ENCODE measurements at regions not wholly inside any gene's neighbourhood (a gene's known extent, or its start where the extent isn't known, plus 50 kb on each side); places are given as distances from the start of the nearest gene placed in this dataset.
"Not testable (repeated sequence)": the region's sequence is repeated elsewhere in the genome, so short reads cannot be mapped to it uniquely, and the experiment has no call there.

DNA sequence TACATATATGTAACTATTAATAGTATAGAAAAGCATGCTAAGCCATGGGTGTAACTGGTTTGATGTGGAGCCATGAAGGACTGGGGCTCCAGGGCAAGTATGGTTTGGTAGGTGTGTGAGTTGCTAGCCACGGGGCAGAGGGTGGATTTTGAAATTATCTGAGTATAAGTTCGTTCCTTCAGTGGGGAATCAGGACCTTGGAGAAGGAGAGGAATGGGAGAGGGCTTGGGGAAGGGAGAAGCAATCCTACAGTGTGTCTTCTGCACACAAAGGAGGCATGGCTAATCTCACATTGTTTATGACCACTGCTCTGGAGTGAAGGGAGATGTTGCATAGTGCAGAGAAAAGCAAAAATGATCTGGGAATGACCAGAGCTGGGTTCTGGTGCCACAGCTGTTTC, 127.8 kb upstream of the CADM1 start:
- no peak for DNase-seq

DNA sequence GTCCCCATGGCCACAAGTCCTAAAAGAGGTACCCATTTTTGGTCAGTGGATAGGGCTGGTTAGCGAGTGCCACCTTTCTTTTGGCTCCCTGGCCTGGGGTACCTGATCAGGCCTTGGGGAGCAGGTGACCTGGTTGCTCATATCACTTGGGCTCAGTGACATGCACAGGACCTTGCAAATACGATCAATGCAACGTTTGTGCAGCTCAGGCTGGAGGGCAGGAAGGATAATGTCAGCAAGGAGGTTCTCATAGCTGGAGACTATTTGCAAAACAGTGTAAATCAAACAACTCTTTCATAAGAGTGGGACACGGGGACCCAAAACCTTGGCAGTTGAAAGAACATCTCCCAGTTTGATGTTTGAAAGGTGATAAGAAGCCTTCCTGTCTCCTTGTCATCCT, 127.4 kb upstream of the CADM1 start:
- DNase-seq, result no peak

DNA sequence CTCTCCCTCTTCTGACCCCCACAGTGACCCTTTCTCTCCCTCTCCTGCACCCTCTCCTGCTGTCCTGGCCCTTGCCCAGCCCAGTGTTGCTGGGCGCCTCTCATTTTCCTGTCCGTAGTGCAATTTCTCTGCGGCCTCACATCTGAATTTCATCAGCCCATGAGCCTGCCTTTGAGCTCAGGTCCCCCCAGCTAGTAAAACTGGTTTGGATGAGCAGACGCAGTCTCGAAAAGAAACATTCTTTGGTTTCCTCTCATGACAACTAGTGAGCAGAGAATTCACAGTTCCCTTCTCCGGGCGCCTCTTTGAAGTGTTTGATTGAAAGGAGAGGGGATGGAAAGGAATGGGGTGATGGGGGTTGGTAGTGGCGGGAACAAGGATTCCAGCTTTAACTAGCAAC, 126.0 kb upstream of the CADM1 start:
- DNase-seq, result no peak

DNA sequence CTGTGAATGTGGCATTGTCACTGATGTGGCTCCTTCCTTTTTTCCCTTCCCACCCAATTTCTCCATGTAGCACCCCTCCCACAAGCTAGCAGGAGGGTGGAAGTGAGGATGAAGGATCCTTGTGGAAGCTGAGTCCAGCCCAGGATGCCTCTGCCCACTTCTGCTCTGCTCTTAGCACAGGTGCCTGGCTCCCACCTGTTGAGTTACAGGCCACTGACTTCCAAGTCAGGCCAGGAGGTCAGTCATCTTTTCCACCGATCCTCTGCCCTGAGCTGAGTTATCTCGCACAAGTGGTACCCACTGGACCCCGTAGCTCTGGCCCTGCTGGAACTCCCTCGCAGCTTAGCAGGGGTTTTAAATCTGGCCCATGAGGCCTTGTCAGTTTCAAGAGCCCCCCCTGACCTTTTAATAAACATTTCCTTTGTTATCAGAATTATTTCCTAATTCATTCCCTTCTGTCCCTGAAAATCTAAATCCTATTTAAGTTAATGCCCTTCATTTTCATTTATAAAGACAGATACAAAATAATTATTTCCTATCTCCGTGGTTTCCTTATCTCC, 125.3 kb upstream of the CADM1 start:
- no peak for DNase-seq

DNA sequence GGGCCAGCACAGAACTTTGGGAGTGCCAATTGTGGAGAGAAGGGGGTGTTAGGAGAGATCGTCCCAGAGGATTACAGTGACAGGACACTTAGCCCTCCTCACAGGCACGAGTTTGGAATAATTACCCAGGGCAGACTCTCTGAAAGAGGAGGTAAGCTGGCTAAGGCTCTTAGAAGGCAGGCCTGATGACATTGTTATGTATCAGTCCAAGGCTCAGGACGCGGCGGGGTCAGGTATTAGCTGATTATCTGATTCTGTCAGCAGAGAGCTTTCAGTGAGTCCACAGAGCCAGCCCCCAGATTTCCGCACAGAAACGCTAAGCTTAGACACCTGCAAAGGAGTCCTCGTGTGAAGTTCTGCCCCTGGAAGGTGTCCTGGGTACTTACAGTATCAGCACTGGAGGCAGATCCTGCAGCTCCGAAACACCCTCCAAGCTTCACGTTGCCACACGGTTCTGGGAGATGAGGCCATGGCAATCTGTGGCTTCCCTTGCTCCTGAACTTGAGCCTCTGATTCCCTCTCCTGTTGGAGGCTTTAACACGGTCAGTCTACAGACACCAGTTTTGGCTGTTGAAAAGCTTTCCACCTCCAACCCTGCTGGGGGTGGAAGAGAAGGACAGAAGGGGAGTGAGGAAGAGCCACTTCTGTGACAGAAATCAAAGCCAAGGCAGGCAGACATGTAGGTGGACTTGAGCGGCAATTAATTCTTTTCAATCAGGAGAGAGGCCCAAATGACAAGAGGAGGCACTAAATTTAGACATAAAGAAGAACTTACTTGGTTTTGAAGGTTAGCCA, 123.6 kb upstream of the CADM1 start:
- DNase-seq, result no peak

DNA sequence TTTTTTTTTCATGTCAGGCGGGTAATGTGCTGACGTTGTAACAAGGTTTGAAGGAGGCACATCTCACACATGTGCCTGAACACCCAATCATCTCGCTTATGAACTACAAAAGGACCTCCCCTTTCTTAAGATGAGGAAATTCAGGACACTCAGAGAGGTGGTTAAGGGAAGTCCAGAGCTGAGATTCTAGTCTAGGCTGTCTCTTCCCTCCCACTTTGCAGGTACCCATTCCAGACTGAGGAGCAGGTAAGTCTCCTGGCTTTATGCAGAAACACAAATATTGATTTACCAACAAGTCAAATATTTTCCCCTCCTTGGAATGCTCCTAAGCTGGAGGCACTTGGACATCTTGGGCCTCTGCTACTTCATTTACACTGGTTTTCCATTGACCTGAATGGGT, 122.9 kb upstream of the CADM1 start:
- no peak for DNase-seq

DNA sequence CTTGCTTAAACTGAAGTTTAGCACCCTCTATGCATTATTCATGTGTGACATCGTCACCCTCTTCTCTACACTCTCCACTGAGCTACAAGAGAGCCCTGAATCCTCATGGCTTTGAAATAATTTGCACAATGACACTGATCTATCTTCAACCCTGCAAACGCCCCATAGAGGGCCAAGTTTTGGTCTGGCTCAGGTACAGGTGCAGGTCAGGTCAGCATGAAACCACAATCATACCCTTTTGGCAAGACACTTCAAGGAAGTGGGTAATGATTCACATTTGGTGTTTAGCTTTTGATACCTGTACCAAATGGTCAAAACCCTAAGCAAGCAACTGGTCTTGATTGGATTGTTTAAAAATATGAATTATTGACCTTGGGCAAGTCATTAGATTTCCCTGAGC, 122.2 kb upstream of the CADM1 start:
- DNase-seq, result no peak

DNA sequence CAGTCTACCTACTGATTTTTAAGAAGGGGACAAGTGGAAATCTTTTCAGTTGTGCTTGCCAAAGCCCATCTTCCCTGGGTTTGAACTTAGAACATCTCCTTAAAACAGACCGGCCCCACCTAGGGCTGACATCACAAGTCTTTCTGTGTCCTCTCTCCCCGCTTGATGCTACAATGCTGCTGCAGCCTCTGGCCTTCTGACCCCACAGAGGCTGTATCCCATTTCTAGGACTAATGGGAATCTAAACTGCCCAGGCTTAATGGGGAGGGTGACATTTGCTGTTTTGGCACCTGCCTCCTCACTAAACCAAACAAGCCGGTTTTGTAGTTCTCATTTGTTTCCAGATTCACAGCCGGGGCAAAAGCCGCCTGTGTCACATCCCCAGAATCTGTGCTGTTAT, 121.3 kb upstream of the CADM1 start:
- DNase-seq, result no peak

DNA sequence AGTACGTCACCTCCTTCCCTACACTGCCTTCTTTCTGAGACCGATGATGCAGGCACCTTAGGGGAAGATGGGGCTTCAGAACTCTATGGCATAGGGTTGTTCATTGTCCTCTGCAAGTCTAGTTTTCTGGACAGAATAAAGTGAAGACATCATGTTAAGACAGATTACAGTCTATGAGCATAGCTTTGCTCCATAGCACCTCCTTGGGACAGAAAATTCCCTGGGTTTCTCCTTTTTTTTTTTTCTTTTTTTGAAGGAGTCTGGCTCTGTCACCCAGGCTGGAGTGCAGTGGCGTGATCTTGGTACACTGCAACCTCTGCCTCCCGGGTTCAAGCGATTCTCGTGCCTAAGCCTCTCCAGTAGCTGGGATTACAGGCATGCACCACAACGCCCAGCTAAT, 119.8 kb upstream of the CADM1 start:
- no peak for DNase-seq

DNA sequence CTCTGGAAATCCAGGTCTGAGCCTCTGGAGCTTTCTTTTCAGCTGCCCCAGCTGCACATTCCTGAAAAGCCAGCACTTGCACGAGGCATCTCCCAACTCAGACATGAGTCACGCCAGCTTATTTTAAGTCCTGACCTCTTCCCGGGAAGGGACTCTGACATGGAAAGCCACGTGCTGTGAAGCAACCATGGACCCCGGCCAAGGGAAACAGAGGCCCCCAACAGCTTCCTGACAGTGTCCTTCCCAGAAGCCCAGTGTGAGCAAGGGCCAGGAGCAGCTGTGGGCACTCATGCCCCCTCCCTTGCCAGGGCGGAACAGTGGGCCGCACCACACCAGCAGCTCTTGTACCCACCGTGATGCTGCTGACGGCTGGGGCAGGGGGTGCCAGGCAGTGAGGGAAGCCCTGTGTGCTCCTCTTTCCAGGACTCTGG, 118.8 kb upstream of the CADM1 start:
- DNase-seq, result peak; percentile 92

DNA sequence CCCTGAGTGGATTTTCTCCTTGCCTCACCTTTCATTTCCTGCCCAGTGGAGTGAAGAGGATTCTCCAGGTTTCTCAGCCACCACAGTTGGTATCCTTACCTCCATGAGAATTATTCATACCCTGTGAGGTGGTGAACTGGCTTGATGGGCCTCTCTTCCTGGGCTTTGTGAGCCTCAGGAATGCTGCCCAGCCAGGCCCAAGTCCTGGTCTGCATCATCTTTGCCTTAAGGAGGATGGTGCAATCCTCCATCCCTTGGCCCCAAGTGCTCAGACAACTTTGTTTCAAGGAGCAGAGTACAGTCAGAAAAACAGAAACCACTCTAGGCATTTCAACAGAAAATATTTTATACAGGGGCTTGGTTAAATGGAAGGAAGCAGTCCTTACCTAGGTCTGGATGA, 114.2 kb upstream of the CADM1 start:
- DNase-seq, result no peak

DNA sequence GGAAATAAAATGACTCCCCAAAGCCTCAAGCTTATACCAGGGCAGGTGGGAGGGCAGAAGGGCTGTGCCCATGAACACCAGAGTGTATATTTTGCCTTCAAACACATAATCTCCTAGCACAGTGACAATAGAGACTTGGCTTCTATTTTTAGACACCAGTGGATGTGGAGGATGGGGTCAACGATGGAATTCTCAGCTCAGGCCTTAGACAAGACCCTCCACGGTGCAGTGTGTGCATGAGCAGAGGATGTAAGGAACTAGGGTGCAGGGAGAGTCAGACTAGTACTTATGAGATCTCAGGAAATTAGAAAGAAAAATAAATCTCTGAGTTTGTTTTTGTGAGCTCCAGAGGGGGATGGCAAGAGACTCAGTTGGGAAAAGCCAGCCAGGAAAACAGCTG, 113.6 kb upstream of the CADM1 start:
- no peak for DNase-seq

DNA sequence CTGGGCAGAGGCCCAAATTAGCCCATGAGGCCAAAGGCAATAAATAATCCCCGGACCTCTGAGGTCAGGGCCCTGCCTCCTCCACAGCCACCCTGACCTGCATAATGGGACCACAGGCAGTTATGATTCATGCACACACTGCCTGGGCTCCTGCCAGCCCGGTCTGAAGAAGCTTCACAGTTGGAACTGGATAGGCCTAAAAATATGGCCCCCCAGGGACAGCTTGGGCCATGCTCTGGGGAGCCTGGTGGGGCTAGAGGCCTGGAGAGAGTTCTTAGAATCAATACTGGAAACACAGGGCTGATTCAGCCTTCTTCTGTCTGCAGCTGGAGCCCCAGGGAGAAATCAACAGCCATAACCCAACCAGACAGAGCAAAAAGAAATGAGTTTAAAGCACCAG, 112.8 kb upstream of the CADM1 start:
- peak; percentile 62 for DNase-seq

DNA sequence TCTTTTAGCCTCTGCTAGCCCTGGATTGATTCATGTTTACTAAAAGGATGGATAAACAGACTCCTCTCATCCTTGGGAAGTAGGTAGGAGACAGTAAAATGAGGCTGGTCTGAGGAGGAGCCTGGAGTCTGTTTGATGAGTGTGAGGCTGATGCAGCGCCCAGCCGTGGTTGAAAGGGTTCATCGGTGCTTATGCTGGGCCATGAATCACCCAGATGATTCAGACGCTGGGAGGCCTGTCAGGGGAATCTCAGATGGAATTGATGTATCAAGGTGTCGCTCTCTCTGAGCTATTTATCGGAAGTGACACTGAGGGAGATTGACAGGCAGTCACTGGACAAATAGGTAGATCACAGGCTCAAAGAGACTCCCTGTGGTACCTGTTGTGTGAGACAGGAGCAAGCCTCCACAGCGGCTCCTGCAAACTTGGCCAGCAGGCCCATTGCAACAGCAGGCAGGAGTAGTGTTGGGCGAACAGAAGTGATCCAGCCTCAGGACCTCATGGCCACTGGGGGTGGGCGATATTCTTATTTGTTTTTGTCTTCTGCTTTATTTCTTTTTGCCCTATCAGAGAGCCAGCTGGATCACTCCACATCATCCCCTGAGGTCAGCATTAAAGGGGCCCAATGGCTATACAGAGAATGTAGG, 109.9 kb upstream of the CADM1 start:
- DNase-seq, result no peak

DNA sequence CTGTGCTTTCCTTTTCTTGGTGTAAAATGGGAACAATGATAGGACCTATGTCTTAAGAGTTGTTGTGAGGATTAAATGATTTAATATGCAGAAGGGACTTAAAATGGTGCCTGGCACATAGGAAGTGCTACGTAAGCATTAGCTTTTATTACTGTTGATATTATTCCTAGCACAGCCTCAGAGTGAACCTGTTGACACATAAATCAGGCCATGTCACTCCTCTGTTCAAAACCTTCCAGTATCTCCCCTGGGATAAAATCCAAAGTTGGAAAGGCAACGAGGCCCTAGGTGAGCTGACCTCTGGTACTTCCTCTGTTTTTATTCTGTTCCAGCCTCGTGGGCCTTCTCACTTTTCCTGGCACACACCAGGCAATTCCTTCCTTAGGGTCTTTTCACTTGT, 108.8 kb upstream of the CADM1 start:
- DNase-seq, result no peak

DNA sequence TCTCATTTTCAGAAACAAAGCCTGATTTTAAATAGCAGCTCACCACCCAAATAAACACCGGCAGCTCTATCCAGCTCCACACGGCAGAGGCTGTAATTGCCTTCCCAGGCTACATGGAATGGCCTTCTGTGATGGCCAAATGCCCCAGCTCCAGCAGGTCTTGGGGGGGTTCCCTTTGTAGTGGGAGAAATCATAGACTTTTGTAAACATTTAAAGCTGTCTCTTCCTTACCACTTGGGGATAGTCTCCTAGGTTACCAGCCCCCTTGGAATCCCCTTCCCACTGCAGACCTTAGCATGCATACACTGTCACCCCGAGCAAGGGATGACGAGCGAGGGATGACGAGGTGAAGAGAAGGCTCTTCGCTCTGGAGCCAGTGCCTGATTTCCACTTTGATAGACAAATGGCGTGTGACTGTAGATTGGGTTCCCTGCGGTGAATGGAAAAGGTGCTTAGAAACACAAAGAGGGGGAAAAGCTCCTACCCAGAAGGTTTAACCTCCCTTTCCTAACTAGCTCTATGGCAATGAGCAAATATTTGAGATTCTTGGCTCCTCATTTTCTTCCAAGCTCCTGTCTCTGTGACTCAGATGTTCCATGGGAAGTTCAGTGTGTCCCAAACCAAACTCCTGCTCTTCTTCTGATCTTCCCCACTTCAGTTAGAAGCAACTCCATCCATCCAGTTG, 108.0 kb upstream of the CADM1 start:
- DNase-seq, result no peak

DNA sequence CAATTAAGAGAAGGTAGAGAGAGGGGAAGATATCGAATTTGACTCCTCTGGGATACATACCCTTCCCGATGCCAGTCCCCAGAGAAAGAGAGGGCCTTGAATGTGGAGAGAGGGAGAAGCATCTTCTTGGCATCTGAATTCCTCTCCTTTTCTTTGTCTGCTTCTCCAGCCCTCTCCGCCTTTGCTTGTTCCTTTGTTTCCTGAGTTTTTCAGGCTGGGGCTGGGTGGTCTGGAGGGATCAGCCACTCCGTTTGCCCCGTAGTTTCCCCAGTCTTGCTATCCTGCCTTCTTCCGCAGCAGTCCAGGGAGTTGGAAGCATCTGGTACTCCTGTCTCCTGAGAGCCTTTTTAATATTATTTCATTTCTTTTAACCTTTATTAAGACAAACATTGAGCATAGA, 107.1 kb upstream of the CADM1 start:
- no peak for DNase-seq

DNA sequence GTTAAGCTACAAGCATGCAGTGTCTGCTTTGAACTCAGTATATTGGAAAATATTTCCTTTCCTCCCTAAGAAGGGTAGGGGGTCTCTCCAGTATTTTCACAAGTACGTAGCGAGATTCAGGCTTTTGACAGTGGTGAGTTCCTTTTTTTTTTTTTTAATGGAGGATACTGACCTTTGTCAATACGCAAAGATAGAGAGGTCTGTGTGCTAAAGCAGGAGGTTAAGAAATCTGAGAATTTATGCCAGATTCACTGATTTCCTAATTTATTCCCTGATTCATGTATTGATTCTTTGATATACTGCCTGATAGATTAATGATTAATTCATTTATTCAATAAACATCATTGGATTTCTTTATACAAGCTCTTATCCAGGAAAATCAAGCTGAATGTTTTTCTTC, 106.7 kb upstream of the CADM1 start:
- DNase-seq, result no peak

DNA sequence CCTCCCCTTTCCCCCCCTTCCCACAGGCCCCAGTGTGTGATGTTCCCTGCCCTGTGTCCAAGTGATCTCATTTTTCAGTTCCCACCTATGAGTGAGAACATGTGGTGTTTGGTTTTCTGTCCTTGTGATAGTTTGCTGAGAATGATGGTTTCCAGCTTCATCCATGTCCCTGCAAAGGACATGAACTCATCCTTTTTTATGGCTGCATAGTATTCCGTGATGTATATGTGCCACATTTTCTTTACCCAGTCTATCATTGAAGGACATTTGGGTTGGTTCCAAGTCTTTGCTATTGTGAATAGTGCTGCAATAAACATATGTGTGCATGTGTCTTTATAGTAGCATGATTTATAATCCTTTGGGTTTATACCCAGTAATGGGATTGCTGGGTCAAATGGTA, 106.0 kb upstream of the CADM1 start:
- DNase-seq, result not testable (repeated sequence)

DNA sequence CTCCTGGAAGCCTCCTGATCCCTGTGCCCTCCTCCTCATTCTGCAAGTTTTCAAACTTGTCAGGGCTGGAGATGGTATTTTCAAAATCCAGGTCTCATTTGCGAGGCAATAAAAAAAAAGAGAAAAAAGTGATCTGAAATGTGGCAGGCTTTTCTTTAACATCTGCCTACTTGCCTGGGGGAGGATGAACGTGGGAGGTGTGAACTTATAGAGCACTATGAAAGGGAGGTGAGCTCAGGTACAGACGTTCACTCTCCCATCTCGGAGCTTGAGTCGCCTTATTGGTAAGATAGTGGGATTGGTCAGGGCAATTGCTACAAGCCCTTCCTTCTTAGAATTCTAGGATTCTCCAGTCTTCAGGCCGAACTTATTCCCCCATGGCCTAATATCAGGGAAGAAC, 104.8 kb upstream of the CADM1 start:
- no peak for DNase-seq

DNA sequence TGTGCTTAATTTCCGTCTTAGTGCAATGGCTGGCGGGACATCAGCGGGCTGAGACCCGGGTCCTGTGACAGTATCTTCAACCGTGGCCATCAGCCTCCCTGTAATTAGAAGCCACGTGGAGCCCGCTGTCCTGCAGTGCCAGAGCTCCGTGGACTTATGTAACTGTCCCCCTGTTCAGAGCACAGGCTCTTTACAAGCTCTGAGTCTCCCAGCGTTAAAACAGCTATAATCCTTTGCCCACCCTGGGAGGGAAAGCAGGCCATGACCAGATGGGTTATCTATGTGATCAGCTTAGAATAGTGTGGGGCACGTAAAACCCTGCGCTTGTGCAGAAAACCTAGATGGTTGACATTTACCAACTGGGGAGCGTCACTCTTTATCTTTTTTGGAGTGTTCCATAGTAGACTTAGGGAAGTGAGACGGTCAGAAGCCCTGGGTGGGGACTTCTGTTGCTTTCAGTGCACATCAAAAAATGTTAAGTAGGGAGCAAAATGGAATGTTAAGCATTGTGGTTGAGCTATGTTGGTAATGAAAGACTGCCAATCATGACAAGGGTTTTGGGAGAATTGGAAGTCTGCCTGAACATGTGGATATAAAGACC, 103.5 kb upstream of the CADM1 start:
- DNase-seq, result peak; percentile 42

DNA sequence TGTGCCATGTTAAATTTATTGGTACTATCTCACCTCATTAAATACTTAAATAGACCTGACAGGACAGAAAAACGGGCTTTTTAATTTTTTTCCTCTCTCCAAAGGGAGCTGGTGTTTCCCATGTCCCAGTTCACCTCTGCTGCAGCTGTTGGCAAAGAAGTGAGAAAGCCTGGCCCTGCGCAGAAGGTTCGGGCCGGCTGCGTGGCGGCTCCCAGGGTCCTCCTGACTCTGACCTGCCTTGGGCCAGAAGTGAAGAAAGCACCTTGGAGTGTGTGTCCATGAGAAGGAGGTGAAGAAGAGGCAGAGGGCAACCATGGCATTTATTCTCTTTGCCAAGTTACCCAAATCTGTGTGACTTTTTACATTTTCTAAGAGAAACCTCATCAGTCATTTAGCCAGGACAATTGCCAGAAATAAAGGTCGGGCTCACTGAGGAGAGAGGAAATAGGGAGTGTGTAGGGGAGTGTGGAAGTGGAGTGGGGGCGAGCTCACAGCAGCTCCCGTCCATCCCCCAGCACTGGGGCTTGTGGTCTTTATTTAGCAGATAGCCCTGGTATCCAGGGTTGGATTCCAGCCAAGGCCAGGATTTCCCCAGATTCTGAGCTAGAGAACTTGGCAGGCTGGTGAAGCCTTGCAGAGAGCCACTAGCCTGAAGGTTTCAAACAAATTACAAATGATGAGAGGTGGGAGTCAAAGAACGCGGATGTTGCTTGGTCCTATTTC, 102.4 kb upstream of the CADM1 start:
- DNase-seq, result peak; percentile 71

Data from left hindlimb (tissue), 1 donor.